HEK293 (cell line): ENCODE measurements at regions not wholly inside any gene's neighbourhood (a gene's known extent, or its start where the extent isn't known, plus 50 kb on each side); places are given as distances from the start of the nearest gene placed in this dataset.

Experiments
- ATF2 ChIP-seq: fragments of 450-650 bp; formaldehyde crosslinking; IDR thresholded peaks from 2 replicates; pipeline ENCODE4 v1.5.1; 2016; ENCODE audit warnings: missing biosample characterization, missing genetic modification characterization, low read depth
- CTCF ChIP-seq: fragments of 450-650 bp; formaldehyde crosslinking; IDR thresholded peaks from 2 replicates; pipeline ENCODE4 v1.5.1; 2016; ENCODE audit warnings: missing biosample characterization, missing genetic modification characterization
- MZF1 ChIP-seq: fragments of 450-650 bp; formaldehyde crosslinking; IDR thresholded peaks from 2 replicates; pipeline ENCODE4 v1.5.1; 2017; ENCODE audit warnings: missing biosample characterization, missing genetic modification characterization, borderline replicate concordance
- ZNF416 ChIP-seq: fragments of 450-650 bp; formaldehyde crosslinking; IDR thresholded peaks from 2 replicates; pipeline ENCODE4 v1.5.1; 2016; ENCODE audit warnings: missing biosample characterization, missing genetic modification characterization
- TF ChIP-seq, protein P1 (sequence below): fragments of 450-650 bp; formaldehyde crosslinking; IDR thresholded peaks from 2 replicates; pipeline ENCODE4 v1.5.1; 2016; ENCODE audit warnings: missing biosample characterization, missing genetic modification characterization
- TF ChIP-seq, protein P2 (sequence below): fragments of 450-650 bp; formaldehyde crosslinking; IDR thresholded peaks from 2 replicates; pipeline ENCODE4 v1.5.1; 2017; ENCODE audit warnings: missing biosample characterization, missing genetic modification characterization

DNA sequence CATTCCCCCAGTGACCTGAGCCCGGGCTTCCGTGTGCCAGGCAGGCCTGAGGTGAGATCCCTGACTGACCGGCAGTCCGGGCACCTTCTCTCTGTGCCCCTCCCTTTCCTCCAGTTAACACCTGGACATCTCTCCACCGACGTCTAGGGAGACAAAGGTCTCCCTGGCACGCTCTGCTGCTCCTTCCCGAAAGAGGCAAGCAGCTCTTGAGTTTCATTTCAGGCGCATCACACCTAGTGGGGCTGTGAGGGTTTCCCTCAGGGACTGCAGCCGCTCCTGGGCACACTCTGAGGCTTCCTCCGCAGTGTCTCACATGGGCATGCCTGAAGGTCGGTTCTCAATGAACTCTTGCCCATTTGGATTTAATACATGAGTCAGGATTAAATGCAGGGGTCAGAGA is 322.7 kb downstream of the CTTN start:
- TF ChIP-seq CTCF (tag by site-specific recombination) = no peak
- TF ChIP-seq, protein P1, sequence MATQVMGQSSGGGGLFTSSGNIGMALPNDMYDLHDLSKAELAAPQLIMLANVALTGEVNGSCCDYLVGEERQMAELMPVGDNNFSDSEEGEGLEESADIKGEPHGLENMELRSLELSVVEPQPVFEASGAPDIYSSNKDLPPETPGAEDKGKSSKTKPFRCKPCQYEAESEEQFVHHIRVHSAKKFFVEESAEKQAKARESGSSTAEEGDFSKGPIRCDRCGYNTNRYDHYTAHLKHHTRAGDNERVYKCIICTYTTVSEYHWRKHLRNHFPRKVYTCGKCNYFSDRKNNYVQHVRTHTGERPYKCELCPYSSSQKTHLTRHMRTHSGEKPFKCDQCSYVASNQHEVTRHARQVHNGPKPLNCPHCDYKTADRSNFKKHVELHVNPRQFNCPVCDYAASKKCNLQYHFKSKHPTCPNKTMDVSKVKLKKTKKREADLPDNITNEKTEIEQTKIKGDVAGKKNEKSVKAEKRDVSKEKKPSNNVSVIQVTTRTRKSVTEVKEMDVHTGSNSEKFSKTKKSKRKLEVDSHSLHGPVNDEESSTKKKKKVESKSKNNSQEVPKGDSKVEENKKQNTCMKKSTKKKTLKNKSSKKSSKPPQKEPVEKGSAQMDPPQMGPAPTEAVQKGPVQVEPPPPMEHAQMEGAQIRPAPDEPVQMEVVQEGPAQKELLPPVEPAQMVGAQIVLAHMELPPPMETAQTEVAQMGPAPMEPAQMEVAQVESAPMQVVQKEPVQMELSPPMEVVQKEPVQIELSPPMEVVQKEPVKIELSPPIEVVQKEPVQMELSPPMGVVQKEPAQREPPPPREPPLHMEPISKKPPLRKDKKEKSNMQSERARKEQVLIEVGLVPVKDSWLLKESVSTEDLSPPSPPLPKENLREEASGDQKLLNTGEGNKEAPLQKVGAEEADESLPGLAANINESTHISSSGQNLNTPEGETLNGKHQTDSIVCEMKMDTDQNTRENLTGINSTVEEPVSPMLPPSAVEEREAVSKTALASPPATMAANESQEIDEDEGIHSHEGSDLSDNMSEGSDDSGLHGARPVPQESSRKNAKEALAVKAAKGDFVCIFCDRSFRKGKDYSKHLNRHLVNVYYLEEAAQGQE (tag by site-specific recombination) = no peak
- no peak for TF ChIP-seq ZNF416
- TF ChIP-seq ATF2 (tag by site-specific recombination) = no peak
- TF ChIP-seq, protein P2, sequence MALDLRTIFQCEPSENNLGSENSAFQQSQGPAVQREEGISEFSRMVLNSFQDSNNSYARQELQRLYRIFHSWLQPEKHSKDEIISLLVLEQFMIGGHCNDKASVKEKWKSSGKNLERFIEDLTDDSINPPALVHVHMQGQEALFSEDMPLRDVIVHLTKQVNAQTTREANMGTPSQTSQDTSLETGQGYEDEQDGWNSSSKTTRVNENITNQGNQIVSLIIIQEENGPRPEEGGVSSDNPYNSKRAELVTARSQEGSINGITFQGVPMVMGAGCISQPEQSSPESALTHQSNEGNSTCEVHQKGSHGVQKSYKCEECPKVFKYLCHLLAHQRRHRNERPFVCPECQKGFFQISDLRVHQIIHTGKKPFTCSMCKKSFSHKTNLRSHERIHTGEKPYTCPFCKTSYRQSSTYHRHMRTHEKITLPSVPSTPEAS (tag by site-specific recombination) = no peak
- no peak for TF ChIP-seq MZF1 (tag by site-specific recombination)
